HEK293T (cell line): ENCODE measurements at regions not wholly inside any gene's neighbourhood (a gene's known extent, or its start where the extent isn't known, plus 50 kb on each side); places are given as distances from the start of the nearest gene placed in this dataset.

Source experiments
- ELF4 ChIP-seq: fragments of 450-650 bp; IDR thresholded peaks from 2 replicates; pipeline ENCODE4 v1.6.1; 2017; ENCODE audit warnings: antibody characterized with exemption
- FOXA1 ChIP-seq: fragments of 450-650 bp; IDR thresholded peaks from 2 replicates; pipeline ENCODE4 v1.6.1; 2016; ENCODE audit warnings: mild to moderate bottlenecking
- FOXM1 ChIP-seq: fragments of 450-650 bp; IDR thresholded peaks from 2 replicates; pipeline ENCODE4 v1.6.1; 2017; ENCODE audit warnings: mild to moderate bottlenecking, borderline replicate concordance
- LEF1 ChIP-seq: fragments of 450-650 bp; IDR thresholded peaks from 2 replicates; pipeline ENCODE4 v1.6.1; 2017; ENCODE audit warnings: mild to moderate bottlenecking, borderline replicate concordance
- SP1 ChIP-seq: fragments of 450-650 bp; IDR thresholded peaks from 2 replicates; pipeline ENCODE4 v1.6.1; 2017
- SUZ12 ChIP-seq: fragments of 450-650 bp; IDR thresholded peaks from 2 replicates; pipeline ENCODE4 v1.6.1; 2016; ENCODE audit warnings: mild to moderate bottlenecking
- ZNF384 ChIP-seq: fragments of 450-650 bp; IDR thresholded peaks from 2 replicates; pipeline ENCODE4 v1.6.1; 2016

GRCh38 chr2:111665011-111665410 is 219.0 kb downstream of the ANAPC1 start:
- TF ChIP-seq SUZ12, result no peak
- TF ChIP-seq ELF4, result no peak
- no peak for TF ChIP-seq FOXA1
- no peak for TF ChIP-seq SP1
- TF ChIP-seq FOXM1, result no peak
- no peak for TF ChIP-seq LEF1
- no peak for TF ChIP-seq ZNF384
